Mammary epithelial cell (primary cell): ENCODE measurements at regions not wholly inside any gene's neighbourhood (a gene's known extent, or its start where the extent isn't known, plus 50 kb on each side); places are given as distances from the start of the nearest gene placed in this dataset.

Experiments
- CTCF ChIP-seq, 2 donors: IDR thresholded peaks in 1 of 2; conservative IDR thresholded peaks in 1 of 2; 2 replicates each; pipeline ENCODE4 v1.5.1; 2011 to 2012; ENCODE audit warnings: inconsistent platforms in 2 of 2, low read length in 2 of 2, mild to moderate bottlenecking in 2 of 2, control low read depth in 1 of 2, low read depth in 1 of 2; ENCODE audit not compliant: insufficient read depth in 1 of 2; ENCODE audit errors: extremely low read depth in 1 of 2
- EZH2 ChIP-seq: IDR thresholded peaks from 2 replicates; pipeline ENCODE4 v1.6.1; 2012; ENCODE audit warnings: low read length, inconsistent platforms, borderline replicate concordance

GRCh38 chr5:130963798-130964197, 201.3 kb downstream of the HINT1 start:
- TF ChIP-seq CTCF (conservative IDR thresholded peaks at IDR 0.05 in 1 of 2, IDR thresholded peaks at IDR 0.05 in 1 of 2; ENCODE audit: extremely low read depth in 1 of 2, insufficient read depth in 1 of 2, low read depth in 1 of 2, low read length in 2 of 2) (no peak), EZH2 (no peak)
